ENCODE measurements at regions not wholly inside any gene's neighbourhood (a gene's known extent, or its start where the extent isn't known, plus 50 kb on each side); places are given as distances from the start of the nearest gene placed in this dataset.

DNA sequence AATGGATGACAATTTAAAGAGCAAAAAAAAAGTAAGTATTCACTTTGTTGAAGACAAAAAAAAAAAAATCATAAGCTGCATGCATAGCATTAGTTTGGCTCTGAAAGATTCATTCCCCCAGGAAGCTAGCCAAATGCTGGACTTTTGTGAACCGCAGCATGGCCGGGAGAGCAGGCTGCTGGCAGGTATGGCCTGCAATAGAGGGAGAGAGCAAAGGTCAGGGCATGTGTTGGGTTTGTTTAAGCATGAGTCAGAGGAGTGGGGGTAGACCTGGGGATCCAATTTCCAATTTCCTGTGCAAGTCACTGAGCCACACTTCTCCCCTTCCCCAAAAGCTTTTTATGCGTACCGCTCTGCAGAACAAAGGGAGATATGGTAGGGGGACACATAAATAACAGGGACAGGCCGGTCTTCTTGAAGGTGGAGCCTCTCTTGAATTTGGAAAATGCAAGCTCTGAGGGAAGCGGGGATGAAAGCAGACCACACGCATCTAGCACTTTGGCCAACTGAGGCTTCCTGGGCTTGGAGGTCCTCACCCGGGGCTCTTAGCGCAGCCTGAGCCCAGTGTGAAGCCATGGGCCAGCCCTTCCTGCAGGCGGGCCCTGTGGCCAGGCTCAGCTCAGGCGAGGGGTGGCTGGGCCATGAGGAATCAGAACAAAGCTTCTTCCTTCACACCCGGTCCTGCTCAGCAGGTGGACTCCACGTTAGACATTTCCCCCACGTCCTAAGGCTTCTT lies 171.1 kb downstream of the TOMM20 start:
- TF ChIP-seq POLR2AphosphoS5 (IDR thresholded peaks at IDR 0.05; ENCODE audit: low read depth, low read length) (no peak), PAX5 (IDR thresholded peaks at IDR 0.05; ENCODE audit: insufficient read depth, low read length, severe bottlenecking) (no peak), POLR2A (IDR thresholded peaks at IDR 0.05; ENCODE audit: low read depth, low read length) (no peak), TAF1 (IDR thresholded peaks at IDR 0.05; ENCODE audit: low read depth, low read length) (no peak)
